Endothelial cell (in vitro differentiated cells): ENCODE measurements at regions not wholly inside any gene's neighbourhood (a gene's known extent, or its start where the extent isn't known, plus 50 kb on each side); places are given as distances from the start of the nearest gene placed in this dataset.

Experiments
- DNase-seq: peaks from one replicate; pipeline ENCODE4 v3.0.0; 2021; ENCODE audit warnings: low spot score
- H3K27ac Mint-ChIP-seq: one replicate; pipeline ENCODE4 v1.8.0; 2021; ENCODE audit warnings: mixed read lengths, inconsistent platforms; ENCODE audit not compliant: unreplicated experiment
- H3K27me3 Mint-ChIP-seq: one replicate; pipeline ENCODE4 v1.8.0; 2021; ENCODE audit warnings: mild to moderate bottlenecking, moderate library complexity, mixed read lengths, inconsistent platforms; ENCODE audit not compliant: unreplicated experiment
- H3K36me3 Mint-ChIP-seq: one replicate; pipeline ENCODE4 v1.8.0; 2021; ENCODE audit warnings: mild to moderate bottlenecking, low read depth, mixed read lengths, inconsistent platforms; ENCODE audit not compliant: unreplicated experiment
- H3K4me1 Mint-ChIP-seq: one replicate; pipeline ENCODE4 v1.8.0; 2021; ENCODE audit warnings: mild to moderate bottlenecking, mixed read lengths, inconsistent platforms; ENCODE audit not compliant: unreplicated experiment
- H3K4me3 Mint-ChIP-seq: one replicate; pipeline ENCODE4 v1.8.0; 2021; ENCODE audit warnings: mild to moderate bottlenecking, mixed read lengths, inconsistent platforms; ENCODE audit not compliant: unreplicated experiment
- H3K9me3 Mint-ChIP-seq: one replicate; pipeline ENCODE4 v1.8.0; 2021; ENCODE audit warnings: mixed read lengths, inconsistent platforms; ENCODE audit not compliant: unreplicated experiment
- CTCF ChIP-seq: fragments of 200-600 bp; sonication (generic); IDR thresholded peaks from one replicate; pipeline ENCODE4 v1.5.0; 2021; ENCODE audit warnings: antibody characterized with exemption; ENCODE audit not compliant: unreplicated experiment

- peaks cover 72% of the 10 kb centered on the region for H3K4me1 Mint-ChIP-seq
Measured at GRCh38 chr5:58073243-58073642, 386.6 kb downstream of the PLK2 start.

GRCh38 chr5:58072300-58072965, 387.5 kb downstream of the PLK2 start:
- DNase-seq: no peak
- Mint-ChIP-seq H3K27me3 (no peaks in the 10 kb centered on the region), H3K4me3 (no peak overlapping the region), H3K4me1 (peaks cover 71% of the 10 kb centered on the region), H3K36me3 (no peaks in the 10 kb centered on the region), H3K27ac (peak overlapping the region; percentile 95), H3K9me3 (peaks cover 4% of the 10 kb centered on the region)
- TF ChIP-seq CTCF: no peak

More at GRCh38 chr5:58073243-58073642, 386.6 kb downstream of the PLK2 start:
- Mint-ChIP-seq H3K27ac (peak overlapping the region; percentile 44), H3K4me3 (no peak overlapping the region), H3K36me3 (no peaks in the 10 kb centered on the region), H3K9me3 (peaks cover 3% of the 10 kb centered on the region), H3K27me3 (no peaks in the 10 kb centered on the region)
- TF ChIP-seq CTCF: no peak
- DNase-seq: no peak

GRCh38 chr5:58071566-58071965, 388.3 kb downstream of the PLK2 start:
- no peaks in the 10 kb centered on the region for H3K36me3 Mint-ChIP-seq
- H3K27ac Mint-ChIP-seq: peak overlapping the region; percentile 95
- no peaks in the 10 kb centered on the region for H3K27me3 Mint-ChIP-seq
- peak; percentile 42 for DNase-seq
- no peak for TF ChIP-seq CTCF
- no peak overlapping the region for H3K4me3 Mint-ChIP-seq
- H3K9me3 Mint-ChIP-seq: peaks cover 4% of the 10 kb centered on the region
- peaks cover 71% of the 10 kb centered on the region for H3K4me1 Mint-ChIP-seq

- Mint-ChIP-seq H3K36me3 (no peaks in the 10 kb centered on the region), H3K4me1 (peaks cover 73% of the 10 kb centered on the region), H3K27ac (no peak overlapping the region), H3K27me3 (peaks cover 2% of the 10 kb centered on the region), H3K4me3 (no peak overlapping the region), H3K9me3 (peaks cover 4% of the 10 kb centered on the region)
- no peak for TF ChIP-seq CTCF
- DNase-seq: no peak
Measured at GRCh38 chr5:58069846-58070245, 390.0 kb downstream of the PLK2 start.

GRCh38 chr5:58069016-58069705, 390.7 kb downstream of the PLK2 start:
- peaks cover 4% of the 10 kb centered on the region for H3K9me3 Mint-ChIP-seq
- H3K4me3 Mint-ChIP-seq: no peak overlapping the region
- H3K27ac Mint-ChIP-seq: no peak overlapping the region
- no peak for DNase-seq
- H3K4me1 Mint-ChIP-seq: peaks cover 74% of the 10 kb centered on the region
- TF ChIP-seq CTCF: no peak
- H3K36me3 Mint-ChIP-seq: no peaks in the 10 kb centered on the region
- peaks cover 2% of the 10 kb centered on the region for H3K27me3 Mint-ChIP-seq
